ENCODE measurements at regions not wholly inside any gene's neighbourhood (a gene's known extent, or its start where the extent isn't known, plus 50 kb on each side); places are given as distances from the start of the nearest gene placed in this dataset.

DNA sequence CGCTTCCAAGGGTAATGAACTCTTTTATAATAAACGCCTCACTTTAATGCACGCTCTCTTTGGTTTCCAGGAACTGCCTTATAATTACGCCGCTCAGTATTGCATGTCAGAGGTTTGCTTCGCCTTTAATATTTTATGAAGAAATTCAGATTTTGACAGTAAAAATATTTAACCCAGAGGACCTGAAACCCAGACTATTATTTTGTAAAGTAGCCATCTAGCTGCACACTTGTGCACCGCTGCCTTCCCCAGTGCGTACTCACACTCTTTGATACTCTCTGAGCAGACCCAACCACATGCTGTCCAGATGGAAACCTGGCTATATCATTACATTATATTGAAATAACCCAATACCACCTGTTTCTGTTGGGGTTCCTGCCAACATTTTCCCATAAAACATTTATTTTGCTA lies 270.1 kb downstream of the C1D start:
- CTCF ChIA-PET, result interaction anchor here (0.6 kb wide), 1 partner anchor 29 kb away, joined by 3 read pairs; no protein-coding TSS in a partner anchor
- Histone ChIP-seq H3K9me3 (replicated peaks; ENCODE audit: control insufficient read depth, insufficient read depth, low read length) (no peaks in the 10 kb centered on the region), H3K27me3 (ENCODE audit: control insufficient read depth in 2 of 2, insufficient read depth in 2 of 2, low read length in 2 of 2) (no peaks in the 10 kb centered on the region), H2AFZ (ENCODE audit: low read depth, low read length) (no peak overlapping the region), H3K27ac (ENCODE audit: insufficient read depth, low read depth, low read length) (no peak overlapping the region), H3K9me1 (replicated peaks; ENCODE audit: control insufficient read depth, extremely low read depth, insufficient read depth, low read length) (no peaks in the 10 kb centered on the region), H3K4me1 (ENCODE audit: control insufficient read depth, extremely low read depth, insufficient read depth, low read length) (peaks cover 6% of the 10 kb centered on the region), H3K4me2 (ENCODE audit: insufficient read depth, low read length) (no peak overlapping the region), H3K9ac (replicated peaks; ENCODE audit: extremely low read depth, insufficient read depth, low read length) (no peak overlapping the region), H3K36me3 (ENCODE audit: control insufficient read depth in 2 of 2, extremely low read depth in 1 of 2, insufficient read depth in 2 of 2, low read length in 2 of 2) (no peaks in the 10 kb centered on the region), H4K20me1 (replicated peaks; ENCODE audit: control insufficient read depth, extremely low read depth, insufficient read depth, low read length) (no peaks in the 10 kb centered on the region), H3K79me2 (ENCODE audit: control insufficient read depth, insufficient read depth, low read length) (no peaks in the 10 kb centered on the region), H3K4me3 (replicated peaks in 1 of 3; ENCODE audit: insufficient read depth in 1 of 3, low read depth in 1 of 3, low read length in 3 of 3) (no peak overlapping the region)
- DNase-seq (ENCODE audit: low read depth, low spot score), result no peak
- dilution Hi-C loops (cut with MboI; ENCODE audit: extremely low pct_ligation_motif_present, low sequenced_read_pairs), result no loop called here
- BruUV-seq (replicated peaks), result no TSS peak
- FAIRE-seq, result no peak
- POLR2A ChIA-PET, result no interaction called here
- no peak for TF ChIP-seq POLR2A (IDR thresholded peaks at IDR 0.05; ENCODE audit: low read depth, low read length)
- TF ChIP-seq EZH2 (IDR thresholded peaks at IDR 0.05; ENCODE audit: borderline replicate concordance, low read depth, low read length, severe bottlenecking), result no peak
- no peak for TF ChIP-seq JUN (IDR thresholded peaks at IDR 0.05; ENCODE audit: borderline replicate concordance, insufficient read depth, insufficient read length, low read depth)
- no peak for TF ChIP-seq CTCF (IDR thresholded peaks at IDR 0.05; ENCODE audit: extremely low read depth in 1 of 2, insufficient read depth in 1 of 2, low read depth in 1 of 2, low read length in 2 of 2)
- TF ChIP-seq GATA2 (IDR thresholded peaks at IDR 0.05; ENCODE audit: insufficient read depth, insufficient read length, low read depth, low read length), result no peak
- TF ChIP-seq MYC (IDR thresholded peaks at IDR 0.05; ENCODE audit: low read depth, low read length), result no peak
- TF ChIP-seq, protein P1, sequence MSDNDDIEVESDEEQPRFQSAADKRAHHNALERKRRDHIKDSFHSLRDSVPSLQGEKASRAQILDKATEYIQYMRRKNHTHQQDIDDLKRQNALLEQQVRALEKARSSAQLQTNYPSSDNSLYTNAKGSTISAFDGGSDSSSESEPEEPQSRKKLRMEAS (IDR thresholded peaks at IDR 0.05; ENCODE audit: insufficient read depth, insufficient read length), result no peak
- no peak for TF ChIP-seq FOS (IDR thresholded peaks at IDR 0.05; ENCODE audit: borderline replicate concordance, insufficient read depth, low read length)
- TF ChIP-seq POLR2AphosphoS5 (IDR thresholded peaks at IDR 0.05; ENCODE audit: insufficient read depth, low read depth, low read length), result no peak
- intact Hi-C loops (cut with micrococcal nuclease), result loop anchor here (2.0 kb wide), 1 partner anchor 16 kb away; no protein-coding TSS in a partner anchor
